H9 (cell line): ENCODE measurements at regions not wholly inside any gene's neighbourhood (a gene's known extent, or its start where the extent isn't known, plus 50 kb on each side); places are given as distances from the start of the nearest gene placed in this dataset.

ENCODE experiments used
- DNase-seq: peaks from one replicate; pipeline ENCODE4 v3.0.0-alpha.2; 2017
- H2AFZ ChIP-seq: one replicate; pipeline ENCODE4 v1.6.1; 2013; ENCODE audit warnings: mild to moderate bottlenecking, low read length, control low read depth, moderate library complexity
- H2AK5ac ChIP-seq: 2 replicates; pipeline ENCODE4 v1.6.1; 2013; ENCODE audit warnings: low read length, control low read depth, mixed read lengths; ENCODE audit not compliant: insufficient read length
- H2BK120ac ChIP-seq: one replicate; pipeline ENCODE4 v1.6.1; 2013; ENCODE audit warnings: low read depth, mild to moderate bottlenecking, low read length, control low read depth, inconsistent platforms; ENCODE audit not compliant: poor library complexity, severe bottlenecking
- H2BK12ac ChIP-seq: 2 replicates; pipeline ENCODE4 v1.6.1; 2013; ENCODE audit warnings: low read length, control low read depth, mixed read lengths, low read depth; ENCODE audit not compliant: insufficient read length
- H2BK15ac ChIP-seq: 2 replicates; pipeline ENCODE4 v1.6.1; 2013; ENCODE audit warnings: low read depth, low read length, control low read depth
- H2BK20ac ChIP-seq: one replicate; pipeline ENCODE4 v1.6.1; 2013; ENCODE audit warnings: low read depth, mild to moderate bottlenecking, low read length, control low read depth, inconsistent platforms; ENCODE audit not compliant: poor library complexity, severe bottlenecking
- H2BK5ac ChIP-seq: 2 replicates; pipeline ENCODE4 v1.6.1; 2013; ENCODE audit warnings: low read length, control low read depth, mixed read lengths; ENCODE audit not compliant: insufficient read length
- H3K14ac ChIP-seq: 2 replicates; pipeline ENCODE4 v1.6.1; 2013; ENCODE audit warnings: low read length, control low read depth; ENCODE audit not compliant: insufficient read depth
- H3K18ac ChIP-seq: 2 replicates; pipeline ENCODE4 v1.6.1; 2013; ENCODE audit warnings: low read depth, mild to moderate bottlenecking, mixed read lengths, low read length, control low read depth; ENCODE audit not compliant: insufficient read length
- H3K23ac ChIP-seq: 2 replicates; pipeline ENCODE4 v1.6.1; 2013; ENCODE audit warnings: low read length, control low read depth, mixed read lengths, low read depth; ENCODE audit not compliant: insufficient read length
- H3K23me2 ChIP-seq: 2 replicates; pipeline ENCODE4 v1.6.1; 2013; ENCODE audit warnings: low read depth, mild to moderate bottlenecking, mixed read lengths, low read length, control low read depth; ENCODE audit not compliant: insufficient read length, poor library complexity, severe bottlenecking
- H3K27ac ChIP-seq: 2 replicates; pipeline ENCODE4 v1.5.1; 2013; ENCODE audit warnings: low read length, control low read depth, mixed read lengths, low read depth; ENCODE audit not compliant: insufficient read length
- H3K27me3 ChIP-seq: 2 replicates; pipeline ENCODE4 v1.6.1; 2013; ENCODE audit warnings: low read length, control low read depth, inconsistent platforms; ENCODE audit not compliant: insufficient read depth
- H3K4ac ChIP-seq: 2 replicates; pipeline ENCODE4 v1.6.1; 2013; ENCODE audit warnings: low read depth, mild to moderate bottlenecking, control low read depth, inconsistent platforms, low read length, moderate library complexity
- H3K4me1 ChIP-seq: 2 replicates; pipeline ENCODE4 v1.6.1; 2013; ENCODE audit warnings: low read length, control low read depth, inconsistent platforms; ENCODE audit not compliant: insufficient read depth
- H3K4me2 ChIP-seq: 2 replicates; pipeline ENCODE4 v1.6.1; 2013; ENCODE audit warnings: low read length, control low read depth, mixed read lengths; ENCODE audit not compliant: insufficient read length, insufficient read depth
- H3K56ac ChIP-seq: 2 replicates; pipeline ENCODE4 v1.6.1; 2013; ENCODE audit warnings: low read depth, mild to moderate bottlenecking, mixed read lengths, low read length, control low read depth; ENCODE audit not compliant: insufficient read length
- H3K79me1 ChIP-seq: 2 replicates; pipeline ENCODE4 v1.6.1; 2013; ENCODE audit warnings: low read depth, mild to moderate bottlenecking, moderate library complexity, low read length, control low read depth, inconsistent platforms; ENCODE audit not compliant: insufficient read depth, poor library complexity, severe bottlenecking
- H3K79me2 ChIP-seq: 2 replicates; pipeline ENCODE4 v1.6.1; 2013; ENCODE audit warnings: low read length, control low read depth, inconsistent platforms; ENCODE audit not compliant: insufficient read depth
- H3K9ac ChIP-seq: 2 replicates; pipeline ENCODE4 v1.6.1; 2013; ENCODE audit warnings: low read length, control low read depth, mixed read lengths; ENCODE audit not compliant: insufficient read length; ENCODE audit errors: extremely low read depth
- H3K9me3 ChIP-seq: one replicate; pipeline ENCODE4 v1.6.1; 2013; ENCODE audit warnings: low read depth, low read length, inconsistent platforms; ENCODE audit not compliant: control insufficient read depth
- H3T11ph ChIP-seq: one replicate; pipeline ENCODE4 v1.6.1; 2013; ENCODE audit warnings: mild to moderate bottlenecking, low read length, control low read depth, inconsistent platforms
- H4K20me1 ChIP-seq: one replicate; pipeline ENCODE4 v1.6.1; 2013; ENCODE audit not compliant: control insufficient read depth, insufficient read length, insufficient read depth
- H4K5ac ChIP-seq: 2 replicates; pipeline ENCODE4 v1.6.1; 2013; ENCODE audit warnings: low read depth, mild to moderate bottlenecking, mixed read lengths, low read length, control low read depth; ENCODE audit not compliant: insufficient read length
- H4K8ac ChIP-seq: replicated peaks from 2 replicates; pipeline ENCODE4 v1.6.1; 2013; ENCODE audit warnings: low read length, control low read depth, mixed read lengths, low read depth; ENCODE audit not compliant: insufficient read length
- H4K91ac ChIP-seq: 2 replicates; pipeline ENCODE4 v1.6.1; 2013; ENCODE audit warnings: low read depth, mild to moderate bottlenecking, moderate library complexity, mixed read lengths, low read length, control low read depth; ENCODE audit not compliant: insufficient read length
- H3K27ac Mint-ChIP-seq, 3 experiments: 2 replicates in 2 of 3; 3 replicates in 1 of 3; pipeline ENCODE4 v1.8.0; 2020 to 2021; ENCODE audit warnings: mixed read lengths in 3 of 3, mild to moderate bottlenecking in 1 of 3, moderate library complexity in 1 of 3
- H3K27me3 Mint-ChIP-seq: 2 replicates; pipeline ENCODE4 v1.8.0; 2021; ENCODE audit warnings: low read depth, mild to moderate bottlenecking, moderate library complexity, mixed read lengths
- H3K36me3 Mint-ChIP-seq, 3 experiments: 2 replicates in 2 of 3; 3 replicates in 1 of 3; pipeline ENCODE4 v1.8.0; 2020 to 2021; ENCODE audit warnings: low read depth in 3 of 3, mixed read lengths in 3 of 3; ENCODE audit not compliant: insufficient read depth in 1 of 3
- H3K4me1 Mint-ChIP-seq, 2 experiments: 2 replicates each; pipeline ENCODE4 v1.8.0; 2020; ENCODE audit warnings: mixed read lengths in 2 of 2
- H3K4me3 Mint-ChIP-seq, 2 experiments: 2 replicates in 1 of 2; 3 replicates in 1 of 2; pipeline ENCODE4 v1.8.0; 2020 to 2021; ENCODE audit warnings: mild to moderate bottlenecking in 2 of 2, mixed read lengths in 2 of 2, moderate library complexity in 1 of 2
- H3K9me3 Mint-ChIP-seq, 2 experiments: 2 replicates in 1 of 2; 3 replicates in 1 of 2; pipeline ENCODE4 v1.8.0; 2020; ENCODE audit warnings: mild to moderate bottlenecking in 2 of 2, mixed read lengths in 2 of 2, moderate library complexity in 1 of 2
- CTCF ChIP-seq: fragments of 200-600 bp; sonication (generic); conservative IDR thresholded peaks from 3 replicates; pipeline ENCODE4 v1.8.0; 2021; ENCODE audit warnings: antibody characterized with exemption, mild to moderate bottlenecking
- WGBS: extraction: QIAGEN DNeasy Blood & Tissue Kit; methylation state at CpG from one replicate; pipeline ENCODE4 v1.1.7; 2013; ENCODE audit warnings: missing lambda C conversion rate, low lambda C conversion rate, mixed read lengths; ENCODE audit not compliant: insufficient read length; ENCODE audit errors: extremely low coverage; 5-methylcytosine and 5-hydroxymethylcytosine counted together

- no peaks in the 10 kb centered on the region for H4K20me1 ChIP-seq
- no peaks in the 10 kb centered on the region for H3K79me1 ChIP-seq
- H3K56ac ChIP-seq, result no peak overlapping the region
- H2BK20ac ChIP-seq, result no peak overlapping the region
- no peak overlapping the region for H3T11ph ChIP-seq
- no peak overlapping the region for H3K4me2 ChIP-seq
- H3K36me3 Mint-ChIP-seq, result peaks cover 0 to 17% (median 0%) of the 10 kb centered on the region in 3 experiments; a peak in 5 of 7 replicates
- no peak overlapping the region for H3K18ac ChIP-seq
- no peak overlapping the region for H4K91ac ChIP-seq
- H2BK12ac ChIP-seq, result no peak overlapping the region
- no peak overlapping the region for H2BK15ac ChIP-seq
- H2BK120ac ChIP-seq, result no peak overlapping the region
- H3K27me3 ChIP-seq, result no peaks in the 10 kb centered on the region
- H2AFZ ChIP-seq, result no peak overlapping the region
- no peak overlapping the region for H3K27ac Mint-ChIP-seq
- peaks cover 0 to 3% of the 10 kb centered on the region in 2 experiments; a peak in 1 of 5 replicates for H3K9me3 Mint-ChIP-seq
- no peak overlapping the region for H2BK5ac ChIP-seq
- H3K9ac ChIP-seq, result no peak overlapping the region
- no peak for DNase-seq
- no peak overlapping the region for H3K23ac ChIP-seq
- no peak overlapping the region for H3K14ac ChIP-seq
- no peaks in the 10 kb centered on the region for H3K27me3 Mint-ChIP-seq
- no peak for TF ChIP-seq CTCF
- no peak overlapping the region for H4K5ac ChIP-seq
- no peak overlapping the region for H3K4ac ChIP-seq
- no peaks in the 10 kb centered on the region for H3K23me2 ChIP-seq
- no CpG with 5 or more reads among the region's 2 CpGs for WGBS
- H3K4me1 Mint-ChIP-seq, result peaks cover 20% of the 10 kb centered on the region in 2 experiments
- H3K9me3 ChIP-seq, result no peaks in the 10 kb centered on the region
- no peaks in the 10 kb centered on the region; the same call in 1 of the 2 replicates for H3K4me1 ChIP-seq
- no peak overlapping the region for H3K27ac ChIP-seq
- H4K8ac ChIP-seq, result no peak overlapping the region
- no peak overlapping the region for H2AK5ac ChIP-seq
- no peaks in the 10 kb centered on the region for H3K79me2 ChIP-seq
- no peak overlapping the region for H3K4me3 Mint-ChIP-seq
Observed at GRCh38 chr5:17160756-17161040, 56.7 kb upstream of the BASP1 start.
